GM19035 (cell line): ENCODE measurements at regions not wholly inside any gene's neighbourhood (a gene's known extent, or its start where the extent isn't known, plus 50 kb on each side); places are given as distances from the start of the nearest gene placed in this dataset.
"Not testable (repeated sequence)": the region's sequence is repeated elsewhere in the genome, so short reads cannot be mapped to it uniquely, and the experiment has no call there.

Source experiments
- ATAC-seq: cut with Tn5 transposase; IDR thresholded peaks from one replicate; pipeline ENCODE4 v1.9.1; 2021; ENCODE audit not compliant: unreplicated experiment

GRCh38 chr1:103469801-103470200, 55.7 kb upstream of the RNPC3 start:
- ATAC-seq = no peak

- no peak for ATAC-seq
These were observed 58.4 kb upstream of the RNPC3 start for GRCh38 chr1:103467100-103467499.

- peak; percentile 77 for ATAC-seq
These were observed 64.1 kb upstream of the RNPC3 start for GRCh38 chr1:103461161-103462105.

GRCh38 chr1:103460511-103460910, 65.0 kb upstream of the RNPC3 start:
- ATAC-seq = no peak

GRCh38 chr1:103459346-103459745, 66.2 kb upstream of the RNPC3 start:
- ATAC-seq = no peak

GRCh38 chr1:103457886-103458455, 67.5 kb upstream of the RNPC3 start:
- ATAC-seq = no peak

- ATAC-seq = no peak
These were observed 76.9 kb upstream of the RNPC3 start for GRCh38 chr1:103448560-103448959.

GRCh38 chr1:103447471-103447870, 78.0 kb upstream of the RNPC3 start:
- no peak for ATAC-seq

- no peak for ATAC-seq
These were observed 84.2 kb upstream of the RNPC3 start for GRCh38 chr1:103441342-103441741.

- not testable (repeated sequence) for ATAC-seq
These were observed 88.9 kb upstream of the RNPC3 start for GRCh38 chr1:103436568-103437100.

GRCh38 chr1:103435443-103435842, 90.1 kb upstream of the RNPC3 start:
- no peak for ATAC-seq

GRCh38 chr1:103424650-103425049, 100.8 kb upstream of the RNPC3 start:
- ATAC-seq = no peak

- no peak for ATAC-seq
These were observed 108.7 kb upstream of the RNPC3 start for GRCh38 chr1:103416681-103417286.

- ATAC-seq = no peak
These were observed 137.6 kb upstream of the RNPC3 start for GRCh38 chr1:103387898-103388297.

GRCh38 chr1:103373991-103374390, 151.5 kb upstream of the RNPC3 start:
- no peak for ATAC-seq

- ATAC-seq = no peak
These were observed 152.6 kb upstream of the RNPC3 start for GRCh38 chr1:103372866-103373265.

GRCh38 chr1:103371234-103371633, 154.3 kb upstream of the RNPC3 start:
- no peak for ATAC-seq

- no peak for ATAC-seq
These were observed 158.3 kb upstream of the RNPC3 start for GRCh38 chr1:103367186-103367585.

- no peak for ATAC-seq
These were observed 159.5 kb upstream of the RNPC3 start for GRCh38 chr1:103365860-103366569.

- no peak for ATAC-seq
These were observed 162.5 kb upstream of the RNPC3 start for GRCh38 chr1:103363008-103363365.

GRCh38 chr1:103362348-103363007, 163.0 kb upstream of the RNPC3 start:
- no peak for ATAC-seq
